ENCODE measurements at regions not wholly inside any gene's neighbourhood (a gene's known extent, or its start where the extent isn't known, plus 50 kb on each side); places are given as distances from the start of the nearest gene placed in this dataset.
"Not testable (repeated sequence)": the region's sequence is repeated elsewhere in the genome, so short reads cannot be mapped to it uniquely, and the experiment has no call there.

GRCh38 chr6:11486959-11487358 lies 50.6 kb upstream of the TMEM170B start:
- DNase-seq (ENCODE audit: extremely low read depth, low read depth) = no peak

GRCh38 chr6:11486486-11486885 lies 51.1 kb upstream of the TMEM170B start:
- DNase-seq (ENCODE audit: extremely low read depth, low read depth) = no peak

GRCh38 chr6:11486051-11486450 lies 51.5 kb upstream of the TMEM170B start:
- DNase-seq (ENCODE audit: extremely low read depth, low read depth) = no peak

GRCh38 chr6:11485271-11485670 lies 52.3 kb upstream of the TMEM170B start:
- no peak for DNase-seq (ENCODE audit: extremely low read depth, low read depth)

GRCh38 chr6:11484441-11484840 lies 53.1 kb upstream of the TMEM170B start:
- no peak for DNase-seq (ENCODE audit: extremely low read depth, low read depth)

- DNase-seq (ENCODE audit: extremely low read depth, low read depth) = no peak
These were observed 54.9 kb upstream of the TMEM170B start for GRCh38 chr6:11482616-11483015.

- DNase-seq (ENCODE audit: extremely low read depth, low read depth) = no peak
These were observed 57.0 kb upstream of the TMEM170B start for GRCh38 chr6:11480541-11480940.

GRCh38 chr6:11479296-11479695 lies 58.3 kb upstream of the TMEM170B start:
- DNase-seq (ENCODE audit: extremely low read depth, low read depth) = no peak

- DNase-seq (ENCODE audit: extremely low read depth, low read depth) = no peak
These were observed 59.0 kb upstream of the TMEM170B start for GRCh38 chr6:11478586-11478985.

GRCh38 chr6:11475016-11475415 lies 62.5 kb upstream of the TMEM170B start:
- no peak for DNase-seq (ENCODE audit: extremely low read depth, low read depth)

- DNase-seq (ENCODE audit: extremely low read depth, low read depth) = no peak
These were observed 64.4 kb upstream of the TMEM170B start for GRCh38 chr6:11473008-11473740.

GRCh38 chr6:11471261-11471660 lies 66.3 kb upstream of the TMEM170B start:
- no peak for DNase-seq (ENCODE audit: extremely low read depth, low read depth)

- no peak for DNase-seq (ENCODE audit: extremely low read depth, low read depth)
These were observed 67.9 kb upstream of the TMEM170B start for GRCh38 chr6:11469684-11470083.

- not testable (repeated sequence) for DNase-seq (ENCODE audit: extremely low read depth, low read depth)
These were observed 69.3 kb upstream of the TMEM170B start for GRCh38 chr6:11468271-11468670.

GRCh38 chr6:11467364-11467763 lies 70.2 kb upstream of the TMEM170B start:
- no peak for DNase-seq (ENCODE audit: extremely low read depth, low read depth)

GRCh38 chr6:11463398-11463780 lies 74.2 kb upstream of the TMEM170B start:
- no peak for DNase-seq (ENCODE audit: extremely low read depth, low read depth)

GRCh38 chr6:11462742-11463397 lies 74.7 kb upstream of the TMEM170B start:
- DNase-seq (ENCODE audit: extremely low read depth, low read depth) = no peak

GRCh38 chr6:11460837-11461661 lies 76.5 kb upstream of the TMEM170B start:
- DNase-seq (ENCODE audit: extremely low read depth, low read depth) = no peak

GRCh38 chr6:11460001-11460668 lies 77.4 kb upstream of the TMEM170B start:
- DNase-seq (ENCODE audit: extremely low read depth, low read depth) = no peak

- DNase-seq (ENCODE audit: extremely low read depth, low read depth) = no peak
These were observed 78.4 kb upstream of the TMEM170B start for GRCh38 chr6:11459079-11459610.

- no peak for DNase-seq (ENCODE audit: extremely low read depth, low read depth)
These were observed 79.0 kb upstream of the TMEM170B start for GRCh38 chr6:11458509-11458908.

Measured in NCI-H460 (cell line).